PC-9 (cell line): ENCODE measurements at regions not wholly inside any gene's neighbourhood (a gene's known extent, or its start where the extent isn't known, plus 50 kb on each side); places are given as distances from the start of the nearest gene placed in this dataset.

Experiments
- CTCF ChIP-seq: fragments of 200-600 bp; sonication (generic); conservative IDR thresholded peaks from 2 replicates; pipeline ENCODE4 v1.6.1; 2017; ENCODE audit warnings: mixed run types, antibody characterized with exemption, mild to moderate bottlenecking, moderate library complexity
- EZH2 ChIP-seq: fragments of 200-600 bp; sonication (generic); IDR thresholded peaks from 2 replicates; pipeline ENCODE4 v1.8.0; 2017; ENCODE audit warnings: antibody characterized with exemption, low read depth

- TF ChIP-seq CTCF: no peak
- no peak for TF ChIP-seq EZH2
Observed at GRCh38 chr2:8628866-8629209, 53.0 kb upstream of the ID2 start.
